K562 (cell line): ENCODE measurements at regions not wholly inside any gene's neighbourhood (a gene's known extent, or its start where the extent isn't known, plus 50 kb on each side); places are given as distances from the start of the nearest gene placed in this dataset.

Source experiments
- ATAC-seq: fragments of 200-7000 bp; cut with Tn5 transposase; 3 replicates; pipeline ENCODE4 v1.9.1; 2020; ENCODE audit warnings: moderate library complexity
- BruUV-seq: library from RNA; stranded (reverse); fragments of 400-500 nt; replicated peaks from 2 replicates; lab custom pipeline; 2021; lab: Mats Ljungman, UMichigan
- CTCF ChIA-PET: fragments of 300-600 bp; formaldehyde crosslinking; extraction: SDS; loops from one replicate; lab custom pipeline; 2021; ENCODE audit warnings: low intra/inter-chr PET ratio; lab: Yijun Ruan, JAX
- POLR2A ChIA-PET: fragments of 300-600, 350-650 bp; sonication (Branson Sonifier 250); formaldehyde crosslinking; extraction: SDS; loops from one replicate; lab custom pipeline; 2021; ENCODE audit warnings: antibody characterized with exemption, inconsistent platforms; lab: Yijun Ruan, JAX
- DNase-seq, 4 experiments: peaks; one replicate each; pipeline versions ENCODE4 v3.0.0 to v3.0.0-alpha.2; 2011 to 2018; ENCODE audit warnings: low spot score in 3 of 4, mixed read lengths in 3 of 4; ENCODE audit errors: extremely low read depth in 1 of 4
- FAIRE-seq: peaks from 2 replicates; lab custom pipeline; 2011; peaks lifted over from hg19 to GRCh38; lab: Jason Lieb, UNC
- H2AFZ ChIP-seq: 2 replicates; pipeline ENCODE4 v1.6.0; 2011; ENCODE audit warnings: low read depth, low read length, control low read depth, inconsistent platforms
- H3K27ac ChIP-seq: fragments of 200-600 bp; 3 replicates; pipeline ENCODE4 v1.8.0; 2011; ENCODE audit warnings: low read depth, mild to moderate bottlenecking, control low read depth, inconsistent platforms, low read length, moderate library complexity, mixed read lengths; ENCODE audit errors: extremely low read depth
- H3K27me3 ChIP-seq, 2 experiments: fragments of 300-600 bp in 1 of 2; 2 replicates in 1 of 2; 3 replicates in 1 of 2; pipeline versions ENCODE4 v1.6.0 to v1.8.0; 2011; ENCODE audit warnings: inconsistent platforms in 2 of 2, low read length in 2 of 2, mild to moderate bottlenecking in 1 of 2, mixed read lengths in 1 of 2, moderate library complexity in 1 of 2; ENCODE audit not compliant: control insufficient read depth in 2 of 2, insufficient read depth in 2 of 2
- H3K36me3 ChIP-seq: fragments of 300-600 bp; 3 replicates; pipeline ENCODE4 v1.8.0; 2011; ENCODE audit warnings: mild to moderate bottlenecking, low read length, inconsistent platforms; ENCODE audit not compliant: control insufficient read depth, insufficient read depth
- H3K4me1 ChIP-seq, 2 experiments: fragments of 200-600 bp in 1 of 2; replicated peaks in 1 of 2; 2 replicates in 1 of 2; 3 replicates in 1 of 2; pipeline versions ENCODE4 v1.5.1 to v1.8.0; 2011; ENCODE audit warnings: inconsistent platforms in 2 of 2, low read length in 2 of 2, mild to moderate bottlenecking in 1 of 2, mixed read lengths in 1 of 2, moderate library complexity in 1 of 2; ENCODE audit not compliant: control insufficient read depth in 2 of 2, insufficient read depth in 2 of 2
- H3K4me2 ChIP-seq: 2 replicates; pipeline ENCODE4 v1.6.1; 2011; ENCODE audit warnings: low read length, control low read depth, inconsistent platforms, mixed read lengths; ENCODE audit not compliant: insufficient read depth
- H3K4me3 ChIP-seq: fragments of 200-600 bp; sonication (generic), shearing (Covaris generic); 2 replicates; pipeline ENCODE4 v1.5.1; 2016; ENCODE audit warnings: control low read depth, inconsistent platforms
- H3K79me2 ChIP-seq: fragments of 200-600 bp; 3 replicates; pipeline ENCODE4 v1.8.0; 2011; ENCODE audit warnings: low read length, inconsistent platforms; ENCODE audit not compliant: control insufficient read depth, insufficient read depth
- H3K9ac ChIP-seq, 2 experiments: 2 replicates each; pipeline versions ENCODE4 v1.6.0 to v1.6.1; 2011; ENCODE audit warnings: low read depth in 2 of 2, low read length in 2 of 2, control low read depth in 1 of 2, inconsistent platforms in 1 of 2, mild to moderate bottlenecking in 1 of 2, mixed read lengths in 1 of 2; ENCODE audit not compliant: insufficient read depth in 1 of 2
- H3K9me1 ChIP-seq: one replicate; pipeline ENCODE4 v1.6.0; 2011; ENCODE audit warnings: inconsistent platforms, mild to moderate bottlenecking, low read length, moderate library complexity; ENCODE audit not compliant: control insufficient read depth, insufficient read depth
- H3K9me3 ChIP-seq: replicated peaks from 2 replicates; pipeline ENCODE4 v1.5.1; 2011; ENCODE audit warnings: low read depth, low read length, inconsistent platforms; ENCODE audit not compliant: control insufficient read depth, insufficient read depth
- H4K20me1 ChIP-seq: replicated peaks from 2 replicates; pipeline ENCODE4 v1.6.1; 2011; ENCODE audit warnings: low read length, inconsistent platforms, mixed read lengths; ENCODE audit not compliant: control insufficient read depth, insufficient read depth
- BRD9 ChIP-seq: fragments of 450-650 bp; IDR thresholded peaks from 2 replicates; pipeline ENCODE4 v1.6.1; 2018; ENCODE audit warnings: low read depth; ENCODE audit not compliant: partially characterized antibody
- EGR1 ChIP-seq: fragments of 450-650 bp; conservative IDR thresholded peaks from 2 replicates; pipeline ENCODE4 v1.6.1; 2017; ENCODE audit warnings: mild to moderate bottlenecking
- ESRRA ChIP-seq: fragments of 450-650 bp; IDR thresholded peaks from 2 replicates; pipeline ENCODE4 v1.6.1; 2014; ENCODE audit warnings: low read depth, mild to moderate bottlenecking, moderate library complexity, borderline replicate concordance
- FOXA1 ChIP-seq: fragments of 450-650 bp; IDR thresholded peaks from 2 replicates; pipeline ENCODE4 v1.6.1; 2016; ENCODE audit warnings: mild to moderate bottlenecking, borderline replicate concordance
- NEUROD1 ChIP-seq: fragments of 150-350 bp; IDR thresholded peaks from 2 replicates; pipeline ENCODE4 v1.6.1; 2014; ENCODE audit warnings: borderline replicate concordance, low read length, low read depth; ENCODE audit not compliant: partially characterized antibody
- PHF21A ChIP-seq: fragments of 450-650 bp; IDR thresholded peaks from 2 replicates; pipeline ENCODE4 v1.6.1; 2017; ENCODE audit warnings: low read depth, borderline replicate concordance
- PTBP1 ChIP-seq: fragments of 200-400 bp; formaldehyde crosslinking; IDR thresholded peaks from 2 replicates; pipeline ENCODE4 v1.6.1; 2017; ENCODE audit warnings: low read depth, low read length
- RBM14 ChIP-seq: fragments of 200-400 bp; formaldehyde crosslinking; IDR thresholded peaks from 2 replicates; pipeline ENCODE4 v1.6.1; 2018; ENCODE audit warnings: low read depth, mild to moderate bottlenecking, low read length, moderate library complexity, borderline replicate concordance; ENCODE audit not compliant: insufficient read depth
- SLC30A9 ChIP-seq: fragments of 250-450 bp; sonication (Bioruptor Pico); IDR thresholded peaks from 2 replicates; pipeline ENCODE4 v1.8.0; 2022; ENCODE audit warnings: mild to moderate bottlenecking, moderate library complexity
- SRSF7 ChIP-seq: fragments of 200-400 bp; formaldehyde crosslinking; optimal IDR thresholded peaks from 2 replicates; pipeline ENCODE3; 2017; ENCODE audit warnings: mild to moderate bottlenecking, low read depth, low read length
- TGIF2 ChIP-seq: sonication (generic); formaldehyde crosslinking; IDR thresholded peaks from 2 replicates; pipeline ENCODE4 v1.8.1; 2022; ENCODE audit warnings: mild to moderate bottlenecking, missing genetic modification reagents, moderate library complexity
- ZBTB17 ChIP-seq: fragments of 450-650 bp; formaldehyde crosslinking; IDR thresholded peaks from 2 replicates; pipeline ENCODE4 v1.4.0; 2020; ENCODE audit warnings: mild to moderate bottlenecking
- ZKSCAN8 ChIP-seq: fragments of 200-800 bp; sonication (Bioruptor generic); IDR thresholded peaks from 2 replicates; pipeline ENCODE4 v1.6.1; 2016; ENCODE audit warnings: missing genetic modification characterization, missing compliant biosample characterization
- ZNF121 ChIP-seq: sonication (generic); formaldehyde crosslinking; conservative IDR thresholded peaks from 2 replicates; pipeline ENCODE4 v1.8.0; 2022; ENCODE audit warnings: missing genetic modification reagents
- ZNF785 ChIP-seq: fragments of 250-450 bp; sonication (Bioruptor Pico); IDR thresholded peaks from 2 replicates; pipeline ENCODE4 v1.4.0; 2020; ENCODE audit warnings: mild to moderate bottlenecking
- WGBS: fragments of 100-300 bp; shearing (Covaris generic); methylation state at CpG from one replicate; pipeline ENCODE4 v1.1.6; 2016; ENCODE audit warnings: low coverage, mixed read lengths; ENCODE audit not compliant: insufficient coverage; ENCODE audit errors: missing lambda C conversion rate; 5-methylcytosine and 5-hydroxymethylcytosine counted together
- in situ Hi-C: fragments of 300-500 bp; cut with MboI; formaldehyde crosslinking; loops from 4 replicates; pipeline ENCODE4 v1.15.0; 2018; ENCODE audit warnings: inconsistent platforms, mixed read lengths
- intact Hi-C: fragments of 100-400 bp; cut with micrococcal nuclease; formaldehyde crosslinking; loops from 2 replicates; pipeline ENCODE4 v1.14.2; 2022
- TF ChIP-seq, protein P1 (sequence below): fragments of 250-450 bp; sonication (Bioruptor Pico); IDR thresholded peaks from 2 replicates; pipeline ENCODE4 v1.8.0; 2022; ENCODE audit warnings: moderate library complexity, mild to moderate bottlenecking, inconsistent platforms
- TF ChIP-seq, protein P2 (sequence below): sonication (generic); formaldehyde crosslinking; IDR thresholded peaks from 2 replicates; pipeline ENCODE4 v1.8.0; 2023; ENCODE audit warnings: mild to moderate bottlenecking, missing genetic modification reagents
- TF ChIP-seq, protein P3 (sequence below): fragments of 250-450 bp; sonication (Bioruptor Pico); IDR thresholded peaks from 2 replicates; pipeline ENCODE4 v1.6.1; 2021; ENCODE audit warnings: mild to moderate bottlenecking

DNA sequence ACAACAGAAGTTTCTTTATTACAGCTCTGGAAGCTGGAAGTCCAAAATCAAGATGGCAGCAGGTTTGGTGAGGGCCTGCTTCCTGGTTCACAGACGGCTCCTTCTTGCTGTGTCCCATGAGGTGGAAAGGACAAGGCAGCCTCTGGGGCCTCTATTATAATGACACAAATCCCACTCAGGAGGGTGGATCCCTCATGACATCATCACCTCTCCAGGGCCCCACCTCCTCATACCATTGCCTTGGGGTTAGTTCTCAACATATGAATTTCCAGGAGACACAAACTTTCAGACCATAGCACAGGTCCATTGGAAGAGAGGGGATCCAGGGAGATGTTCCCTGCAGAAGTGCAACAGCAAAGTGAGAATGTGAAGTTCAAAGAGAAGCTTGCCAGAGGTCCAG, 202.8 kb downstream of the TFCP2L1 start (continued):
- TF ChIP-seq ZBTB17 (no peak), RBM14 (no peak), NEUROD1 (no peak)
- TF ChIP-seq, protein P1, sequence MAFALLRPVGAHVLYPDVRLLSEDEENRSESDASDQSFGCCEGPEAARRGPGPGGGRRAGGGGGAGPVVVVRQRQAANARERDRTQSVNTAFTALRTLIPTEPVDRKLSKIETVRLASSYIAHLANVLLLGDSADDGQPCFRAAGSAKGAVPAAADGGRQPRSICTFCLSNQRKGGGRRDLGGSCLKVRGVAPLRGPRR (CRISPR knock-in tag), result no peak

DNA sequence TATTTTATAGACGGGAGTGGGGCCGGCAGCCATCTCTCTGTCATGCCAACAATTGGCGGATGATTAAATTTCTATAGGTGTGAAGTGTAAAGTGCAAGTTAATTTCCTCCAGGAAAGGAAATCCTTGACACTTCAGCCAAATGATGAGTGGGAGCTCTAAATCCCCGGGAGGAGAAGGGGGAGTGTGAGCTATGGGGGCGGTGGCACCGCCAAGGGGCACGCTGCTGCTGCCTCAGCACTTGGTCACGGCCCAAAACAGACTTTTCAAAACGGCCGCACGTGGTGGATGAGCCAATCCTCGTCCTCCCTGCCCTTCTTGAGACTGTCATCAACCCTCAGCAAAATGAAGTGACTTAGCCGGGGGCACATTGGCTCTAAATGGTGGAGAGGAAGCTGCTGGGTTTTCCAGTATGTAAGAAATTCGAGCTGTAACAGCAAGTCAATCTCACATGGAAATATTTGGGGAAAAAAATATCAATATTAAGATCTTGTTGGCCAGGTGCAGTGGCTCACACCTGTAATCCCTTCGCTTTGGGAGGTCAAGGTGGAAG, 200.8 kb downstream of the TFCP2L1 start:
- BruUV-seq, result no TSS peak
- TF ChIP-seq TGIF2 (CRISPR knock-in tag) (no peak), BRD9 (no peak), SLC30A9 (no peak), ZNF121 (CRISPR knock-in tag) (no peak), ZKSCAN8 (CRISPR knock-in tag) (no peak), PTBP1 (no peak), ESRRA (no peak), PHF21A (no peak), SRSF7 (no peak), ZNF785 (CRISPR knock-in tag) (no peak), EGR1 (no peak), FOXA1 (no peak)
- TF ChIP-seq, protein P2, sequence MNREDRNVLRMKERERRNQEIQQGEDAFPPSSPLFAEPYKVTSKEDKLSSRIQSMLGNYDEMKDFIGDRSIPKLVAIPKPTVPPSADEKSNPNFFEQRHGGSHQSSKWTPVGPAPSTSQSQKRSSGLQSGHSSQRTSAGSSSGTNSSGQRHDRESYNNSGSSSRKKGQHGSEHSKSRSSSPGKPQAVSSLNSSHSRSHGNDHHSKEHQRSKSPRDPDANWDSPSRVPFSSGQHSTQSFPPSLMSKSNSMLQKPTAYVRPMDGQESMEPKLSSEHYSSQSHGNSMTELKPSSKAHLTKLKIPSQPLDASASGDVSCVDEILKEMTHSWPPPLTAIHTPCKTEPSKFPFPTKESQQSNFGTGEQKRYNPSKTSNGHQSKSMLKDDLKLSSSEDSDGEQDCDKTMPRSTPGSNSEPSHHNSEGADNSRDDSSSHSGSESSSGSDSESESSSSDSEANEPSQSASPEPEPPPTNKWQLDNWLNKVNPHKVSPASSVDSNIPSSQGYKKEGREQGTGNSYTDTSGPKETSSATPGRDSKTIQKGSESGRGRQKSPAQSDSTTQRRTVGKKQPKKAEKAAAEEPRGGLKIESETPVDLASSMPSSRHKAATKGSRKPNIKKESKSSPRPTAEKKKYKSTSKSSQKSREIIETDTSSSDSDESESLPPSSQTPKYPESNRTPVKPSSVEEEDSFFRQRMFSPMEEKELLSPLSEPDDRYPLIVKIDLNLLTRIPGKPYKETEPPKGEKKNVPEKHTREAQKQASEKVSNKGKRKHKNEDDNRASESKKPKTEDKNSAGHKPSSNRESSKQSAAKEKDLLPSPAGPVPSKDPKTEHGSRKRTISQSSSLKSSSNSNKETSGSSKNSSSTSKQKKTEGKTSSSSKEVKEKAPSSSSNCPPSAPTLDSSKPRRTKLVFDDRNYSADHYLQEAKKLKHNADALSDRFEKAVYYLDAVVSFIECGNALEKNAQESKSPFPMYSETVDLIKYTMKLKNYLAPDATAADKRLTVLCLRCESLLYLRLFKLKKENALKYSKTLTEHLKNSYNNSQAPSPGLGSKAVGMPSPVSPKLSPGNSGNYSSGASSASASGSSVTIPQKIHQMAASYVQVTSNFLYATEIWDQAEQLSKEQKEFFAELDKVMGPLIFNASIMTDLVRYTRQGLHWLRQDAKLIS, result no peak
- TF ChIP-seq, protein P3, sequence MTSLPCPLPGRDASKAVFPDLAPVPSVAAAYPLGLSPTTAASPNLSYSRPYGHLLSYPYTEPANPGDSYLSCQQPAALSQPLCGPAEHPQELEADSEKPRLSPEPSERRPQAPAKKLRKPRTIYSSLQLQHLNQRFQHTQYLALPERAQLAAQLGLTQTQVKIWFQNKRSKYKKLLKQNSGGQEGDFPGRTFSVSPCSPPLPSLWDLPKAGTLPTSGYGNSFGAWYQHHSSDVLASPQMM, result no peak

More for the DNA sequence above, 200.8 kb downstream of the TFCP2L1 start:
- Histone ChIP-seq H3K9me3 (no peaks in the 10 kb centered on the region), H3K4me2 (no peak overlapping the region), H3K27me3 (peaks cover 11 to 58% of the 10 kb centered on the region in 2 experiments; a peak in 4 of 5 replicates), H3K36me3 (no peaks in the 10 kb centered on the region), H4K20me1 (peaks cover 5% of the 10 kb centered on the region; the same call in 1 of the 2 replicates), H3K27ac (no peak overlapping the region), H3K9me1 (no peaks in the 10 kb centered on the region), H2AFZ (no peak overlapping the region), H3K79me2 (no peaks in the 10 kb centered on the region), H3K4me3 (no peak overlapping the region), H3K4me1 (0 out of 5 replicates have a peak, but pooled peaks cover 0 to 3% of the 10 kb centered on the region in 2 experiments), H3K9ac (peak overlapping the region in 1 of 2 experiments; percentile 35; a peak in 1 of 4 replicates)
- DNase-seq (no peak), FAIRE-seq (no peak), ATAC-seq (no peak)
- CTCF ChIA-PET, result interaction anchor here (0.6 to 1.2 kb wide), 2 partner anchors 164 to 389 kb away, joined by 4 to 5 read pairs; no protein-coding TSS in a partner anchor
- intact Hi-C loops, result loop anchor here (2.0 to 10.0 kb wide), 2 partner anchors 273 to 631 kb away; no protein-coding TSS in a partner anchor
- POLR2A ChIA-PET, result no interaction called here
- 7% methylated on average over 14 of the region's 15 CpGs for WGBS
- in situ Hi-C loops, result loop anchor here (25.0 kb wide), 1 partner anchor 703 kb away; no protein-coding TSS in a partner anchor
